ENCODE measurements at regions not wholly inside any gene's neighbourhood (a gene's known extent, or its start where the extent isn't known, plus 50 kb on each side); places are given as distances from the start of the nearest gene placed in this dataset.

GRCh38 chr5:157915638-157916037, 56.7 kb upstream of the CLINT1 start:
- H3K27ac Mint-ChIP-seq: no peak overlapping the region
- no peaks in the 10 kb centered on the region for H3K27me3 Mint-ChIP-seq
- no peak for ATAC-seq (replicated peaks)
- H3K9me3 Mint-ChIP-seq: no peaks in the 10 kb centered on the region
- H3K4me1 Mint-ChIP-seq: peaks cover 21% of the 10 kb centered on the region
- H3K36me3 Mint-ChIP-seq (ENCODE audit: low read depth): no peaks in the 10 kb centered on the region
- H3K4me3 Mint-ChIP-seq: no peak overlapping the region

GRCh38 chr5:157914151-157914788, 55.3 kb upstream of the CLINT1 start:
- H3K4me3 Mint-ChIP-seq: no peak overlapping the region

GRCh38 chr5:157913575-157913974, 54.6 kb upstream of the CLINT1 start:
- ATAC-seq (replicated peaks): no peak
- Mint-ChIP-seq H3K4me3 (no peak overlapping the region), H3K4me1 (peaks cover 11% of the 10 kb centered on the region), H3K27ac (no peak overlapping the region), H3K36me3 (ENCODE audit: low read depth) (no peaks in the 10 kb centered on the region), H3K27me3 (peaks cover 2% of the 10 kb centered on the region), H3K9me3 (no peaks in the 10 kb centered on the region)

More at GRCh38 chr5:157914151-157914788, 55.3 kb upstream of the CLINT1 start:
- no peaks in the 10 kb centered on the region for H3K9me3 Mint-ChIP-seq
- no peaks in the 10 kb centered on the region for H3K36me3 Mint-ChIP-seq (ENCODE audit: low read depth)
- peaks cover 18% of the 10 kb centered on the region for H3K4me1 Mint-ChIP-seq
- H3K27me3 Mint-ChIP-seq: no peaks in the 10 kb centered on the region
- ATAC-seq (replicated peaks): no peak
- H3K27ac Mint-ChIP-seq: no peak overlapping the region

- H3K27me3 Mint-ChIP-seq: peaks cover 3% of the 10 kb centered on the region
- no peak overlapping the region for H3K27ac Mint-ChIP-seq
- H3K4me3 Mint-ChIP-seq: no peak overlapping the region
- H3K9me3 Mint-ChIP-seq: no peaks in the 10 kb centered on the region
- peaks cover 3% of the 10 kb centered on the region for H3K4me1 Mint-ChIP-seq
- H3K36me3 Mint-ChIP-seq (ENCODE audit: low read depth): no peaks in the 10 kb centered on the region
- no peak for ATAC-seq (replicated peaks)
Observed at GRCh38 chr5:157912621-157913325, 53.8 kb upstream of the CLINT1 start.

- peak; percentile 34 for ATAC-seq (replicated peaks)
- peaks cover 3% of the 10 kb centered on the region for H3K27me3 Mint-ChIP-seq
- H3K27ac Mint-ChIP-seq: no peak overlapping the region
- no peaks in the 10 kb centered on the region for H3K36me3 Mint-ChIP-seq (ENCODE audit: low read depth)
- H3K4me1 Mint-ChIP-seq: no peaks in the 10 kb centered on the region
- H3K9me3 Mint-ChIP-seq: no peaks in the 10 kb centered on the region
- no peak overlapping the region for H3K4me3 Mint-ChIP-seq
Observed at GRCh38 chr5:157911568-157911967, 52.6 kb upstream of the CLINT1 start.

Data from activated T-helper 17 cell treated with anti-CD3 and anti-CD28 coated beads, Interleukin-2, amount 50 U/mL, for 72 hours (primary cell).